Body of pancreas (tissue), 4 donors: ENCODE measurements at regions not wholly inside any gene's neighbourhood (a gene's known extent, or its start where the extent isn't known, plus 50 kb on each side); places are given as distances from the start of the nearest gene placed in this dataset.

ENCODE experiments used
- ATAC-seq: fragments of 150-250 bp; one replicate; pipeline ENCODE4 v1.9.1; 2016
- DNase-seq, 4 donors: peaks; one replicate each; pipeline ENCODE4 v3.0.0-alpha.2; 2019
- H3K27ac ChIP-seq, 4 donors: fragments of 200-600 bp; sonication (generic); 1 replicate in 3 of 4; 2 replicates in 1 of 4; pipeline versions ENCODE4 v1.5.1 to v1.6.1; 2016 to 2019; ENCODE audit warnings: mild to moderate bottlenecking in 1 of 4, mixed read lengths in 1 of 4, moderate library complexity in 1 of 4
- H3K27me3 ChIP-seq, 2 donors: fragments of 200-600 bp; sonication (generic); one replicate each; pipeline ENCODE4 v1.6.0; 2016; ENCODE audit warnings: mild to moderate bottlenecking in 1 of 2
- H3K36me3 ChIP-seq, 2 donors: fragments of 200-600 bp; sonication (generic); replicated peaks in 1 of 2; 2 replicates each; pipeline ENCODE4 v1.5.1; 2016; ENCODE audit warnings: low read depth in 2 of 2; ENCODE audit not compliant: insufficient read depth in 1 of 2
- H3K4me1 ChIP-seq: fragments of 200-600 bp; sonication (generic); one replicate; pipeline ENCODE4 v1.6.0; 2016
- H3K4me3 ChIP-seq, 2 donors: fragments of 200-600 bp; sonication (generic); 1 replicate in 1 of 2; 2 replicates in 1 of 2; pipeline ENCODE4 v1.5.1; 2016 to 2019
- H3K9me3 ChIP-seq, 3 donors: fragments of 200-600 bp; sonication (generic); 1 replicate in 2 of 3; 2 replicates in 1 of 3; pipeline ENCODE4 v1.5.1; 2016
- POLR2A ChIP-seq, 3 donors: fragments of 450-650 bp; IDR thresholded peaks; one replicate each; pipeline ENCODE4 v1.6.1; 2016; ENCODE audit warnings: antibody characterized with exemption in 3 of 3, mild to moderate bottlenecking in 2 of 3
- WGBS, 2 donors: methylation state at CpG; one replicate each; pipeline ENCODE4 v1.1.5; 2017; 5-methylcytosine and 5-hydroxymethylcytosine counted together
- intact Hi-C: fragments of 100-400 bp; cut with DNase I; formaldehyde crosslinking; loops from one replicate; pipeline ENCODE4 v1.15.1; 2023
- TF ChIP-seq, protein P1 (sequence below), 7 experiments: fragments of 450-650 bp in 4 of 7; fragments of 200-600 bp in 3 of 7; sonication (generic) in 3 of 7; IDR thresholded peaks; one replicate each; pipeline ENCODE4 v1.5.1; 2016 to 2019; ENCODE audit warnings: antibody characterized with exemption in 7 of 7

DNA sequence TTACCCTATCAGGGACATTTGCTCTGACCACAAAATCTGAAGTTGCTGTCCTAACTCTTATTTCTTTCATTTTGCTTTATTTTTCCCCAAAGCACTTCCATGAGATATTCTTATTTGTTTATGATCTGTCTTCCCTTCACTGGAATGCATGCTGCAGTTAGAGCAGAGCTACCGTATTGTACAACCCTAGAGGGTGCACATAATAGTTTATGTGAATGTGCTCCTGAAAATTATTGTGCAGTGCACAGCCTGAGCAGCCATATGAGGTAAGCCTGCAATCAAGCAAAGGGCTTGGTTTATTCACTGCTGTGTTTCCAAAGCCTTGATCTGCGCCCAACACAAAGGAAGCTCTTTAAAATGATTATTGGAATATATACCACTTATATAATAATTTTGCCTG lies 120.3 kb upstream of the CADPS start:
- no peak for ATAC-seq
- WGBS, 2 donors, result 78 to 82% methylated on average over 2 of the region's 2 CpGs
- H3K9me3 ChIP-seq, result no peaks in the 10 kb centered on the region
- H3K4me3 ChIP-seq, result no peak overlapping the region
- no peaks in the 10 kb centered on the region for H3K36me3 ChIP-seq
- intact Hi-C loops, result no loop called here
- no peak for TF ChIP-seq POLR2A (IDR thresholded peaks at IDR 0.05)
- TF ChIP-seq, protein P1, sequence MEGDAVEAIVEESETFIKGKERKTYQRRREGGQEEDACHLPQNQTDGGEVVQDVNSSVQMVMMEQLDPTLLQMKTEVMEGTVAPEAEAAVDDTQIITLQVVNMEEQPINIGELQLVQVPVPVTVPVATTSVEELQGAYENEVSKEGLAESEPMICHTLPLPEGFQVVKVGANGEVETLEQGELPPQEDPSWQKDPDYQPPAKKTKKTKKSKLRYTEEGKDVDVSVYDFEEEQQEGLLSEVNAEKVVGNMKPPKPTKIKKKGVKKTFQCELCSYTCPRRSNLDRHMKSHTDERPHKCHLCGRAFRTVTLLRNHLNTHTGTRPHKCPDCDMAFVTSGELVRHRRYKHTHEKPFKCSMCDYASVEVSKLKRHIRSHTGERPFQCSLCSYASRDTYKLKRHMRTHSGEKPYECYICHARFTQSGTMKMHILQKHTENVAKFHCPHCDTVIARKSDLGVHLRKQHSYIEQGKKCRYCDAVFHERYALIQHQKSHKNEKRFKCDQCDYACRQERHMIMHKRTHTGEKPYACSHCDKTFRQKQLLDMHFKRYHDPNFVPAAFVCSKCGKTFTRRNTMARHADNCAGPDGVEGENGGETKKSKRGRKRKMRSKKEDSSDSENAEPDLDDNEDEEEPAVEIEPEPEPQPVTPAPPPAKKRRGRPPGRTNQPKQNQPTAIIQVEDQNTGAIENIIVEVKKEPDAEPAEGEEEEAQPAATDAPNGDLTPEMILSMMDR (IDR thresholded peaks at IDR 0.05), result no peak
- DNase-seq, result no peak
- no peak overlapping the region for H3K27ac ChIP-seq
- no peaks in the 10 kb centered on the region for H3K4me1 ChIP-seq
- H3K27me3 ChIP-seq, result no peaks in the 10 kb centered on the region

GRCh38 chr3:62997369-62997768 lies 122.2 kb upstream of the CADPS start:
- H3K4me1 ChIP-seq, result no peaks in the 10 kb centered on the region
- no peaks in the 10 kb centered on the region for H3K9me3 ChIP-seq
- H3K27me3 ChIP-seq, result no peaks in the 10 kb centered on the region
- TF ChIP-seq, protein P1 (IDR thresholded peaks at IDR 0.05), result no peak
- no peak for TF ChIP-seq POLR2A (IDR thresholded peaks at IDR 0.05)
- DNase-seq (no peak), ATAC-seq (no peak)
- no peak overlapping the region for H3K4me3 ChIP-seq
- H3K36me3 ChIP-seq, result no peaks in the 10 kb centered on the region
- 57 to 61% methylated on average over 2 of the region's 2 CpGs for WGBS, 2 donors
- H3K27ac ChIP-seq, result no peak overlapping the region
- intact Hi-C loops, result no loop called here

- no peak for DNase-seq
- TF ChIP-seq, protein P1 (IDR thresholded peaks at IDR 0.05), result no peak
- TF ChIP-seq POLR2A (IDR thresholded peaks at IDR 0.05), result no peak
- intact Hi-C loops, result no loop called here
- Histone ChIP-seq H3K36me3 (no peaks in the 10 kb centered on the region), H3K27me3 (no peaks in the 10 kb centered on the region), H3K9me3 (no peaks in the 10 kb centered on the region), H3K4me3 (no peak overlapping the region), H3K27ac (no peak overlapping the region), H3K4me1 (no peaks in the 10 kb centered on the region)
- WGBS, 2 donors, result 24 to 29% methylated on average over 2 of the region's 2 CpGs
- ATAC-seq, result no peak
Measured at GRCh38 chr3:62999158-62999557, 123.9 kb upstream of the CADPS start.

- Histone ChIP-seq H3K27me3 (no peaks in the 10 kb centered on the region), H3K4me3 (no peak overlapping the region), H3K27ac (no peak overlapping the region), H3K9me3 (no peaks in the 10 kb centered on the region), H3K36me3 (no peaks in the 10 kb centered on the region), H3K4me1 (no peaks in the 10 kb centered on the region)
- intact Hi-C loops, result no loop called here
- TF ChIP-seq POLR2A (IDR thresholded peaks at IDR 0.05), result no peak
- TF ChIP-seq, protein P1 (IDR thresholded peaks at IDR 0.05), result no peak
- DNase-seq (no peak), ATAC-seq (no peak)
- WGBS, 2 donors, result 50 to 54% methylated on average over 1 of the region's 1 CpG
Measured at GRCh38 chr3:62999791-63000190, 124.6 kb upstream of the CADPS start.

GRCh38 chr3:63004448-63004847 lies 129.2 kb upstream of the CADPS start:
- H3K27me3 ChIP-seq, result no peaks in the 10 kb centered on the region
- DNase-seq (no peak), ATAC-seq (no peak)
- intact Hi-C loops, result no loop called here
- H3K36me3 ChIP-seq, result no peaks in the 10 kb centered on the region
- 58 to 84% methylated on average over 3 of the region's 3 CpGs for WGBS, 2 donors
- no peak overlapping the region for H3K27ac ChIP-seq
- no peaks in the 10 kb centered on the region for H3K4me1 ChIP-seq
- no peaks in the 10 kb centered on the region for H3K9me3 ChIP-seq
- H3K4me3 ChIP-seq, result no peak overlapping the region
- TF ChIP-seq, protein P1 (IDR thresholded peaks at IDR 0.05), result no peak
- TF ChIP-seq POLR2A (IDR thresholded peaks at IDR 0.05), result no peak
